SK-N-SH treated with all-trans-retinoic acid at 6 μM for 48 hours (cell line): ENCODE measurements at regions not wholly inside any gene's neighbourhood (a gene's known extent, or its start where the extent isn't known, plus 50 kb on each side); places are given as distances from the start of the nearest gene placed in this dataset.

Experiments used
- CSDC2 ChIP-seq: fragments of 250-450 bp; sonication (Bioruptor Pico); IDR thresholded peaks from 2 replicates; pipeline ENCODE4 v1.5.0; 2020; ENCODE audit warnings: mild to moderate bottlenecking, moderate library complexity
- PPARA ChIP-seq: fragments of 250-450 bp; sonication (Bioruptor Pico); IDR thresholded peaks from 2 replicates; pipeline ENCODE4 v1.5.0; 2020; ENCODE audit warnings: mild to moderate bottlenecking, borderline replicate concordance
- ZC3H10 ChIP-seq: fragments of 250-450 bp; sonication (Bioruptor Pico); IDR thresholded peaks from 2 replicates; pipeline ENCODE4 v1.5.1; 2021; ENCODE audit warnings: mild to moderate bottlenecking, moderate library complexity
- ZFP3 ChIP-seq: fragments of 250-450 bp; sonication (Bioruptor Pico); IDR thresholded peaks from 2 replicates; pipeline ENCODE4 v1.5.0; 2020; ENCODE audit warnings: mild to moderate bottlenecking, moderate library complexity

DNA sequence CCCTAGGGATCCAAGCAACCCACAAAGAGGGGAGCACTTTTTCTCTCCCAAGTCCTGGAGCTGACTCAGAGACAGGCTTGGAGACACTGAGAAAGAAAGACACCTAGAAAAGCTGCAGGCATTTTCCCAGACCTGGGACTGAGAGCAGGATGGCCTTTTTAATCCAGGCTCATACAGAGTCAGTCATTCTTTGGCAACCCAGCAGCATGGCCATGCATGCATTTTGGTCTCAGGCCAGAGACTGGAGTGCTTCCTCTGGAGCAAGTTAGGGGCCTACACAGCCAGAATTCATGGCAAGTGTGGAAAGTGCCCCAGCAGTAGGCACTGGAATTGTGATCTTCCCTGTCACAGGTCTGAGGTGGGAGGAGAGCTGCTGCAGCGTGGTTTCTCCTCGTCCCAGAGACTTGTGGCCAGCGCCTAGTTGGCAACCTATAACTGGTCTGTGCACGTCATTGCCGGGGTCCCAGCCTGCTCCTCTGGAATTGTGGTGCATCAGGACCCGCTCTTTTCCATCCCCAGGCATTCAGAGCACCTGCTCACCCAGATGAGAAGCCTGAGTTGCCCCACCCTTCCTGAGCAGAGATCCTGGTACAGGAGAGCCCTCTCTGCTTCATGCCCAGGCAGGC, 231.9 kb upstream of the RAB6C start:
- TF ChIP-seq ZFP3 (CRISPR knock-in tag) (no peak), PPARA (no peak), ZC3H10 (CRISPR knock-in tag) (no peak), CSDC2 (CRISPR knock-in tag) (no peak)
